ENCODE measurements at regions not wholly inside any gene's neighbourhood (a gene's known extent, or its start where the extent isn't known, plus 50 kb on each side); places are given as distances from the start of the nearest gene placed in this dataset.

GRCh38 chr2:71991397-71991796 lies 156.3 kb downstream of the CYP26B1 start:
- no peaks in the 10 kb centered on the region for H3K27me3 ChIP-seq (ENCODE audit: control insufficient read depth in 2 of 2, insufficient read depth in 2 of 2, low read length in 2 of 2)
- H3K9me3 ChIP-seq (ENCODE audit: control insufficient read depth in 2 of 2, low read length in 2 of 2) = no peaks in the 10 kb centered on the region
- H3K36me3 ChIP-seq (ENCODE audit: control insufficient read depth in 2 of 2, insufficient read depth in 2 of 2, low read length in 2 of 2) = no peaks in the 10 kb centered on the region
- no peak overlapping the region for H3K4me3 ChIP-seq (ENCODE audit: low read length in 2 of 2)
- H3K27ac ChIP-seq (ENCODE audit: low read depth in 2 of 2, low read length in 2 of 2) = no peak overlapping the region
- no peak overlapping the region for H3K9ac ChIP-seq (ENCODE audit: low read depth in 1 of 2, low read length in 2 of 2)
- no peaks in the 10 kb centered on the region for H3K4me1 ChIP-seq (ENCODE audit: control insufficient read depth in 2 of 2, insufficient read depth in 2 of 2, low read length in 2 of 2)

- H3K9me3 ChIP-seq (ENCODE audit: control insufficient read depth in 2 of 2, low read length in 2 of 2) = no peaks in the 10 kb centered on the region
- H3K36me3 ChIP-seq (ENCODE audit: control insufficient read depth in 2 of 2, insufficient read depth in 2 of 2, low read length in 2 of 2) = no peaks in the 10 kb centered on the region
- no peaks in the 10 kb centered on the region for H3K27me3 ChIP-seq (ENCODE audit: control insufficient read depth in 2 of 2, insufficient read depth in 2 of 2, low read length in 2 of 2)
- H3K4me1 ChIP-seq (ENCODE audit: control insufficient read depth in 2 of 2, insufficient read depth in 2 of 2, low read length in 2 of 2) = no peaks in the 10 kb centered on the region
- no peak overlapping the region for H3K27ac ChIP-seq (ENCODE audit: low read depth in 2 of 2, low read length in 2 of 2)
- H3K4me3 ChIP-seq (ENCODE audit: low read length in 2 of 2) = no peak overlapping the region
- no peak overlapping the region for H3K9ac ChIP-seq (ENCODE audit: low read depth in 1 of 2, low read length in 2 of 2)
Measured at GRCh38 chr2:71990826-71991225, 156.8 kb downstream of the CYP26B1 start.

- no peaks in the 10 kb centered on the region for H3K4me1 ChIP-seq (ENCODE audit: control insufficient read depth in 2 of 2, insufficient read depth in 2 of 2, low read length in 2 of 2)
- H3K4me3 ChIP-seq (ENCODE audit: low read length in 2 of 2) = no peak overlapping the region
- H3K27ac ChIP-seq (ENCODE audit: low read depth in 2 of 2, low read length in 2 of 2) = no peak overlapping the region
- no peak overlapping the region for H3K9ac ChIP-seq (ENCODE audit: low read depth in 1 of 2, low read length in 2 of 2)
- no peaks in the 10 kb centered on the region for H3K9me3 ChIP-seq (ENCODE audit: control insufficient read depth in 2 of 2, low read length in 2 of 2)
- H3K27me3 ChIP-seq (ENCODE audit: control insufficient read depth in 2 of 2, insufficient read depth in 2 of 2, low read length in 2 of 2) = no peaks in the 10 kb centered on the region
- no peaks in the 10 kb centered on the region for H3K36me3 ChIP-seq (ENCODE audit: control insufficient read depth in 2 of 2, insufficient read depth in 2 of 2, low read length in 2 of 2)
Measured at GRCh38 chr2:71990122-71990521, 157.5 kb downstream of the CYP26B1 start.

GRCh38 chr2:71989671-71990070 lies 158.0 kb downstream of the CYP26B1 start:
- no peaks in the 10 kb centered on the region for H3K27me3 ChIP-seq (ENCODE audit: control insufficient read depth in 2 of 2, insufficient read depth in 2 of 2, low read length in 2 of 2)
- no peak overlapping the region for H3K4me3 ChIP-seq (ENCODE audit: low read length in 2 of 2)
- no peaks in the 10 kb centered on the region for H3K9me3 ChIP-seq (ENCODE audit: control insufficient read depth in 2 of 2, low read length in 2 of 2)
- no peaks in the 10 kb centered on the region for H3K4me1 ChIP-seq (ENCODE audit: control insufficient read depth in 2 of 2, insufficient read depth in 2 of 2, low read length in 2 of 2)
- H3K36me3 ChIP-seq (ENCODE audit: control insufficient read depth in 2 of 2, insufficient read depth in 2 of 2, low read length in 2 of 2) = no peaks in the 10 kb centered on the region
- no peak overlapping the region for H3K27ac ChIP-seq (ENCODE audit: low read depth in 2 of 2, low read length in 2 of 2)
- H3K9ac ChIP-seq (ENCODE audit: low read depth in 1 of 2, low read length in 2 of 2) = no peak overlapping the region

GRCh38 chr2:71988170-71988569 lies 159.5 kb downstream of the CYP26B1 start:
- no peak overlapping the region for H3K27ac ChIP-seq (ENCODE audit: low read depth in 2 of 2, low read length in 2 of 2)
- H3K4me3 ChIP-seq (ENCODE audit: low read length in 2 of 2) = no peak overlapping the region
- H3K4me1 ChIP-seq (ENCODE audit: control insufficient read depth in 2 of 2, insufficient read depth in 2 of 2, low read length in 2 of 2) = no peaks in the 10 kb centered on the region
- no peaks in the 10 kb centered on the region for H3K9me3 ChIP-seq (ENCODE audit: control insufficient read depth in 2 of 2, low read length in 2 of 2)
- no peaks in the 10 kb centered on the region for H3K36me3 ChIP-seq (ENCODE audit: control insufficient read depth in 2 of 2, insufficient read depth in 2 of 2, low read length in 2 of 2)
- no peaks in the 10 kb centered on the region for H3K27me3 ChIP-seq (ENCODE audit: control insufficient read depth in 2 of 2, insufficient read depth in 2 of 2, low read length in 2 of 2)
- H3K9ac ChIP-seq (ENCODE audit: low read depth in 1 of 2, low read length in 2 of 2) = no peak overlapping the region

GRCh38 chr2:71976685-71977084 lies 171.0 kb downstream of the CYP26B1 start:
- no peaks in the 10 kb centered on the region for H3K27me3 ChIP-seq (ENCODE audit: control insufficient read depth in 2 of 2, insufficient read depth in 2 of 2, low read length in 2 of 2)
- no peak overlapping the region for H3K4me3 ChIP-seq (ENCODE audit: low read length in 2 of 2)
- H3K9ac ChIP-seq (ENCODE audit: low read depth in 1 of 2, low read length in 2 of 2) = no peak overlapping the region
- no peaks in the 10 kb centered on the region for H3K4me1 ChIP-seq (ENCODE audit: control insufficient read depth in 2 of 2, insufficient read depth in 2 of 2, low read length in 2 of 2)
- H3K9me3 ChIP-seq (ENCODE audit: control insufficient read depth in 2 of 2, low read length in 2 of 2) = no peaks in the 10 kb centered on the region
- H3K27ac ChIP-seq (ENCODE audit: low read depth in 2 of 2, low read length in 2 of 2) = no peak overlapping the region
- no peaks in the 10 kb centered on the region for H3K36me3 ChIP-seq (ENCODE audit: control insufficient read depth in 2 of 2, insufficient read depth in 2 of 2, low read length in 2 of 2)

GRCh38 chr2:71974846-71975245 lies 172.8 kb downstream of the CYP26B1 start:
- Histone ChIP-seq H3K9me3 (ENCODE audit: control insufficient read depth in 2 of 2, low read length in 2 of 2) (no peaks in the 10 kb centered on the region), H3K9ac (ENCODE audit: low read depth in 1 of 2, low read length in 2 of 2) (no peak overlapping the region), H3K36me3 (ENCODE audit: control insufficient read depth in 2 of 2, insufficient read depth in 2 of 2, low read length in 2 of 2) (no peaks in the 10 kb centered on the region), H3K27ac (ENCODE audit: low read depth in 2 of 2, low read length in 2 of 2) (no peak overlapping the region), H3K27me3 (ENCODE audit: control insufficient read depth in 2 of 2, insufficient read depth in 2 of 2, low read length in 2 of 2) (no peaks in the 10 kb centered on the region), H3K4me1 (ENCODE audit: control insufficient read depth in 2 of 2, insufficient read depth in 2 of 2, low read length in 2 of 2) (no peaks in the 10 kb centered on the region), H3K4me3 (ENCODE audit: low read length in 2 of 2) (no peak overlapping the region)

- Histone ChIP-seq H3K27ac (ENCODE audit: low read depth in 2 of 2, low read length in 2 of 2) (no peak overlapping the region), H3K4me1 (ENCODE audit: control insufficient read depth in 2 of 2, insufficient read depth in 2 of 2, low read length in 2 of 2) (no peaks in the 10 kb centered on the region), H3K4me3 (ENCODE audit: low read length in 2 of 2) (no peak overlapping the region), H3K27me3 (ENCODE audit: control insufficient read depth in 2 of 2, insufficient read depth in 2 of 2, low read length in 2 of 2) (no peaks in the 10 kb centered on the region), H3K36me3 (ENCODE audit: control insufficient read depth in 2 of 2, insufficient read depth in 2 of 2, low read length in 2 of 2) (no peaks in the 10 kb centered on the region), H3K9me3 (ENCODE audit: control insufficient read depth in 2 of 2, low read length in 2 of 2) (no peaks in the 10 kb centered on the region), H3K9ac (ENCODE audit: low read depth in 1 of 2, low read length in 2 of 2) (no peak overlapping the region)
Measured at GRCh38 chr2:71971493-71971892, 176.2 kb downstream of the CYP26B1 start.

GRCh38 chr2:71965530-71965929 lies 182.1 kb downstream of the CYP26B1 start:
- no peak overlapping the region for H3K27ac ChIP-seq (ENCODE audit: low read depth in 2 of 2, low read length in 2 of 2)

GRCh38 chr2:71962911-71963694 lies 184.6 kb downstream of the CYP26B1 start:
- H3K4me1 ChIP-seq (ENCODE audit: control insufficient read depth in 2 of 2, insufficient read depth in 2 of 2, low read length in 2 of 2) = no peaks in the 10 kb centered on the region
- H3K27me3 ChIP-seq (ENCODE audit: control insufficient read depth in 2 of 2, insufficient read depth in 2 of 2, low read length in 2 of 2) = no peaks in the 10 kb centered on the region
- no peaks in the 10 kb centered on the region for H3K36me3 ChIP-seq (ENCODE audit: control insufficient read depth in 2 of 2, insufficient read depth in 2 of 2, low read length in 2 of 2)
- no peak overlapping the region for H3K27ac ChIP-seq (ENCODE audit: low read depth in 2 of 2, low read length in 2 of 2)
- H3K4me3 ChIP-seq (ENCODE audit: low read length in 2 of 2) = no peak overlapping the region
- H3K9ac ChIP-seq (ENCODE audit: low read depth in 1 of 2, low read length in 2 of 2) = no peak overlapping the region
- peaks cover 0 to under 1% of the 10 kb centered on the region in 2 donors for H3K9me3 ChIP-seq (ENCODE audit: control insufficient read depth in 2 of 2, low read length in 2 of 2)

More at GRCh38 chr2:71965530-71965929, 182.1 kb downstream of the CYP26B1 start:
- Histone ChIP-seq H3K9ac (ENCODE audit: low read depth in 1 of 2, low read length in 2 of 2) (no peak overlapping the region), H3K9me3 (ENCODE audit: control insufficient read depth in 2 of 2, low read length in 2 of 2) (no peaks in the 10 kb centered on the region), H3K4me1 (ENCODE audit: control insufficient read depth in 2 of 2, insufficient read depth in 2 of 2, low read length in 2 of 2) (no peaks in the 10 kb centered on the region), H3K27me3 (ENCODE audit: control insufficient read depth in 2 of 2, insufficient read depth in 2 of 2, low read length in 2 of 2) (no peaks in the 10 kb centered on the region), H3K36me3 (ENCODE audit: control insufficient read depth in 2 of 2, insufficient read depth in 2 of 2, low read length in 2 of 2) (no peaks in the 10 kb centered on the region), H3K4me3 (ENCODE audit: low read length in 2 of 2) (no peak overlapping the region)

Data from mucosa of rectum (tissue), 2 donors.